HEK293 (cell line): ENCODE measurements at regions not wholly inside any gene's neighbourhood (a gene's known extent, or its start where the extent isn't known, plus 50 kb on each side); places are given as distances from the start of the nearest gene placed in this dataset.

Experiments used
- CTCF ChIA-PET: fragments of 350-600 bp; formaldehyde crosslinking; extraction: SDS; loops from one replicate; lab custom pipeline; 2021; ENCODE audit warnings: antibody characterized with exemption; lab: Yijun Ruan, JAX
- POLR2A ChIA-PET: fragments of 300-600 bp; formaldehyde crosslinking; extraction: SDS; loops from one replicate; lab custom pipeline; 2020; ENCODE audit warnings: antibody characterized with exemption, inconsistent platforms; lab: Yijun Ruan, JAX
- H3K27ac ChIP-seq: fragments of 200-500 bp; sonication (Bioruptor generic); 2 replicates; pipeline ENCODE4 v1.5.1; 2014; ENCODE audit warnings: low read depth, low read length, control low read depth, inconsistent platforms; ENCODE audit errors: extremely low read depth
- H3K36me3 ChIP-seq, 2 experiments: fragments of 200-500 bp in 1 of 2; sonication (Bioruptor generic) in 1 of 2; 1 replicate in 1 of 2; 2 replicates in 1 of 2; pipeline ENCODE4 v1.5.1; 2014 to 2017; ENCODE audit warnings: inconsistent platforms in 2 of 2, low read length in 2 of 2; ENCODE audit not compliant: control insufficient read depth in 2 of 2, insufficient read depth in 1 of 2
- H3K4me1 ChIP-seq: fragments of 200-500 bp; sonication (Bioruptor generic); 2 replicates; pipeline ENCODE4 v1.5.1; 2014; ENCODE audit warnings: mild to moderate bottlenecking, low read length, inconsistent platforms; ENCODE audit not compliant: control insufficient read depth, insufficient read depth
- H3K4me3 ChIP-seq: 2 replicates; pipeline ENCODE4 v1.5.1; 2011; ENCODE audit warnings: low read depth, mild to moderate bottlenecking, control low read depth, low read length, moderate library complexity
- H3K9me3 ChIP-seq: fragments of 200-500 bp; sonication (Bioruptor generic); 2 replicates; pipeline ENCODE4 v1.5.1; 2014; ENCODE audit warnings: low read depth, low read length, inconsistent platforms; ENCODE audit not compliant: control insufficient read depth, insufficient read depth
- BCL11B ChIP-seq: fragments of 450-650 bp; formaldehyde crosslinking; IDR thresholded peaks from 2 replicates; pipeline ENCODE4 v1.5.1; 2016; ENCODE audit warnings: low read depth, missing biosample characterization, missing genetic modification characterization
- KLF16 ChIP-seq: fragments of 450-650 bp; formaldehyde crosslinking; IDR thresholded peaks from 2 replicates; pipeline ENCODE4 v1.5.1; 2017; ENCODE audit warnings: missing biosample characterization, missing genetic modification characterization
- OSR2 ChIP-seq: fragments of 450-650 bp; formaldehyde crosslinking; IDR thresholded peaks from 2 replicates; pipeline ENCODE4 v1.5.1; 2016; ENCODE audit warnings: missing biosample characterization, missing genetic modification characterization
- PRDM2 ChIP-seq: fragments of 450-650 bp; formaldehyde crosslinking; IDR thresholded peaks from 2 replicates; pipeline ENCODE4 v1.5.1; 2016; ENCODE audit warnings: missing biosample characterization, missing genetic modification characterization, borderline replicate concordance
- SCRT1 ChIP-seq: fragments of 450-650 bp; formaldehyde crosslinking; IDR thresholded peaks from 2 replicates; pipeline ENCODE4 v1.5.1; 2016; ENCODE audit warnings: missing biosample characterization, missing genetic modification characterization, borderline replicate concordance
- ZBTB6 ChIP-seq: fragments of 450-650 bp; formaldehyde crosslinking; IDR thresholded peaks from 2 replicates; pipeline ENCODE4 v1.5.1; 2017; ENCODE audit warnings: missing biosample characterization, missing genetic modification characterization
- ZBTB8A ChIP-seq: fragments of 450-650 bp; formaldehyde crosslinking; IDR thresholded peaks from 2 replicates; pipeline ENCODE4 v1.5.1; 2016; ENCODE audit warnings: missing biosample characterization, missing genetic modification characterization
- ZFP37 ChIP-seq: fragments of 450-650 bp; formaldehyde crosslinking; IDR thresholded peaks from 2 replicates; pipeline ENCODE4 v1.5.1; 2016; ENCODE audit warnings: missing biosample characterization, missing genetic modification characterization
- ZIC2 ChIP-seq: fragments of 450-650 bp; formaldehyde crosslinking; IDR thresholded peaks from 2 replicates; pipeline ENCODE4 v1.5.1; 2016; ENCODE audit warnings: missing biosample characterization, missing genetic modification characterization
- ZNF175 ChIP-seq: fragments of 450-650 bp; formaldehyde crosslinking; IDR thresholded peaks from 2 replicates; pipeline ENCODE4 v1.5.1; 2016; ENCODE audit warnings: missing biosample characterization, missing genetic modification characterization
- ZNF248 ChIP-seq: fragments of 450-650 bp; formaldehyde crosslinking; IDR thresholded peaks from 2 replicates; pipeline ENCODE4 v1.5.1; 2017; ENCODE audit warnings: missing biosample characterization, missing genetic modification characterization
- ZNF274 ChIP-seq, 2 experiments: fragments of 200-500 bp in 1 of 2; fragments of 450-650 bp in 1 of 2; sonication (Bioruptor generic) in 1 of 2; formaldehyde crosslinking in 1 of 2; IDR thresholded peaks; 2 replicates each; pipeline versions ENCODE4 v1.5.1 to v1.6.1; 2014 to 2016; ENCODE audit warnings: borderline replicate concordance in 1 of 2, inconsistent platforms in 1 of 2, low read length in 1 of 2, missing biosample characterization in 1 of 2, missing genetic modification characterization in 1 of 2
- ZNF354C ChIP-seq: fragments of 450-650 bp; formaldehyde crosslinking; IDR thresholded peaks from 2 replicates; pipeline ENCODE4 v1.5.1; 2016; ENCODE audit warnings: missing biosample characterization, missing genetic modification characterization, low read depth, borderline replicate concordance
- ZNF366 ChIP-seq: fragments of 450-650 bp; formaldehyde crosslinking; conservative IDR thresholded peaks from 2 replicates; pipeline ENCODE4 v1.5.1; 2016; ENCODE audit warnings: missing biosample characterization, missing genetic modification characterization
- ZNF473 ChIP-seq: fragments of 450-650 bp; formaldehyde crosslinking; IDR thresholded peaks from 2 replicates; pipeline ENCODE4 v1.5.1; 2017; ENCODE audit warnings: missing biosample characterization, missing genetic modification characterization
- ZNF510 ChIP-seq: fragments of 450-650 bp; formaldehyde crosslinking; IDR thresholded peaks from 2 replicates; pipeline ENCODE4 v1.5.1; 2018; ENCODE audit warnings: mild to moderate bottlenecking, missing genetic modification characterization, missing biosample characterization; ENCODE audit not compliant: insufficient replicate concordance
- ZNF521 ChIP-seq: fragments of 450-650 bp; formaldehyde crosslinking; IDR thresholded peaks from 2 replicates; pipeline ENCODE4 v1.5.1; 2017; ENCODE audit warnings: missing biosample characterization, mild to moderate bottlenecking, missing genetic modification characterization
- ZNF558 ChIP-seq: fragments of 450-650 bp; formaldehyde crosslinking; IDR thresholded peaks from 2 replicates; pipeline ENCODE4 v1.5.1; 2016; ENCODE audit warnings: missing biosample characterization, missing genetic modification characterization
- ZNF561 ChIP-seq: fragments of 450-650 bp; IDR thresholded peaks from 2 replicates; pipeline ENCODE4 v1.5.1; 2018; ENCODE audit warnings: missing biosample characterization, missing genetic modification characterization, borderline replicate concordance
- ZNF580 ChIP-seq: fragments of 450-650 bp; formaldehyde crosslinking; IDR thresholded peaks from 2 replicates; pipeline ENCODE4 v1.5.1; 2016; ENCODE audit warnings: missing biosample characterization, missing genetic modification characterization
- ZNF585B ChIP-seq: fragments of 450-650 bp; formaldehyde crosslinking; IDR thresholded peaks from 2 replicates; pipeline ENCODE4 v1.5.1; 2016; ENCODE audit warnings: missing biosample characterization, missing genetic modification characterization
- ZNF658 ChIP-seq: fragments of 450-650 bp; formaldehyde crosslinking; IDR thresholded peaks from 2 replicates; pipeline ENCODE4; 2016; ENCODE audit warnings: missing biosample characterization, missing genetic modification characterization
- ZNF768 ChIP-seq: fragments of 450-650 bp; formaldehyde crosslinking; IDR thresholded peaks from 2 replicates; pipeline ENCODE4 v1.5.1; 2018; ENCODE audit warnings: missing biosample characterization, mild to moderate bottlenecking, missing genetic modification characterization
- ZNF843 ChIP-seq: fragments of 450-650 bp; formaldehyde crosslinking; IDR thresholded peaks from 2 replicates; pipeline ENCODE4 v1.5.1; 2016; ENCODE audit warnings: missing biosample characterization, missing genetic modification characterization
- TF ChIP-seq, protein P1 (sequence below): IDR thresholded peaks from 2 replicates; pipeline ENCODE4 v1.6.1; 2011; ENCODE audit warnings: mild to moderate bottlenecking, low read depth, low read length, borderline replicate concordance

- no peak overlapping the region for H3K4me3 ChIP-seq
- H3K27ac ChIP-seq = no peak overlapping the region
- H3K4me1 ChIP-seq = no peaks in the 10 kb centered on the region
- H3K36me3 ChIP-seq = no peaks in the 10 kb centered on the region
- ChIA-PET CTCF (no interaction called here), POLR2A (no interaction called here)
- H3K9me3 ChIP-seq = no peaks in the 10 kb centered on the region
- TF ChIP-seq ZNF580 (tag by site-specific recombination) (no peak), ZNF521 (tag by site-specific recombination) (no peak), ZNF558 (tag by site-specific recombination) (no peak), ZNF585B (no peak), ZNF561 (tag by site-specific recombination) (no peak), ZNF473 (no peak), ZNF248 (tag by site-specific recombination) (no peak), BCL11B (tag by site-specific recombination) (no peak), ZBTB6 (tag by site-specific recombination) (no peak), ZNF175 (tag by site-specific recombination) (no peak), ZNF658 (tag by site-specific recombination) (no peak), ZNF354C (tag by site-specific recombination) (no peak), ZFP37 (no peak), ZNF366 (no peak), ZNF510 (no peak)
- TF ChIP-seq, all 188 proteins: peak for 0
These were observed 302.9 kb upstream of the SFSWAP start for GRCh38 chr12:131408036-131408365.

GRCh38 chr12:131408484-131408883 lies 302.4 kb upstream of the SFSWAP start:
- CTCF ChIA-PET = no interaction called here
- POLR2A ChIA-PET = no interaction called here
- Histone ChIP-seq H3K4me1 (no peaks in the 10 kb centered on the region), H3K27ac (no peak overlapping the region), H3K36me3 (no peaks in the 10 kb centered on the region), H3K9me3 (no peaks in the 10 kb centered on the region)
- TF ChIP-seq OSR2 (tag by site-specific recombination) = no peak
- TF ChIP-seq ZIC2 (tag by site-specific recombination) = peak; percentile 84
- TF ChIP-seq, all 188 proteins: peak for 1
- H3K4me3 ChIP-seq = no peak overlapping the region

DNA sequence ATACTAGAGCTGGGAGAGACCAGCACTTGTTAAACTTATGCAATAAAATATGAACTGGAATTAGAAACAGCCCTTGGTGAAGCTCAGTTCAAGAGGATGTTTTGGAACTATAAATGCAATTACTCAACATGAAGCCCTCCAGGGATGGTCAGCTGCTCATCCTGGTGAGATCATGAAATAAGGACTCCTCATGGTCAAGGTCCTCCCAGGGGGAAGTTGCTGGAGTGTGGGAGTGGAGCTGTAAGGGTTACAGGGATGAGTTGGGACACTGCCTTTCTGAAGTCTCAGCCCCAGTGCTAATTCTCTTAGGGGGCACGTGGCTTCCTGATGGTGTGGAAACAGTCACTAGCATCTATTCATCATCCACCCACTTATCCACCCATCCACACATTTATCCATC lies 301.7 kb upstream of the SFSWAP start:
- H3K4me1 ChIP-seq = no peaks in the 10 kb centered on the region
- TF ChIP-seq SCRT1 (tag by site-specific recombination) (no peak), ZNF274 (IDR thresholded peaks at IDR 0.05; ENCODE audit: low read length) (no peak), ZNF274 (tag by site-specific recombination; IDR thresholded peaks at IDR 0.05; ENCODE audit: borderline replicate concordance) (no peak), ZNF768 (no peak), KLF16 (tag by site-specific recombination) (no peak), ZBTB8A (tag by site-specific recombination) (no peak), ZNF843 (tag by site-specific recombination) (no peak), PRDM2 (tag by site-specific recombination) (no peak)
- TF ChIP-seq, protein P1, sequence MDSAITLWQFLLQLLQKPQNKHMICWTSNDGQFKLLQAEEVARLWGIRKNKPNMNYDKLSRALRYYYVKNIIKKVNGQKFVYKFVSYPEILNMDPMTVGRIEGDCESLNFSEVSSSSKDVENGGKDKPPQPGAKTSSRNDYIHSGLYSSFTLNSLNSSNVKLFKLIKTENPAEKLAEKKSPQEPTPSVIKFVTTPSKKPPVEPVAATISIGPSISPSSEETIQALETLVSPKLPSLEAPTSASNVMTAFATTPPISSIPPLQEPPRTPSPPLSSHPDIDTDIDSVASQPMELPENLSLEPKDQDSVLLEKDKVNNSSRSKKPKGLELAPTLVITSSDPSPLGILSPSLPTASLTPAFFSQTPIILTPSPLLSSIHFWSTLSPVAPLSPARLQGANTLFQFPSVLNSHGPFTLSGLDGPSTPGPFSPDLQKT = no peak
- ChIA-PET CTCF (no interaction called here), POLR2A (no interaction called here)
- no peaks in the 10 kb centered on the region for H3K36me3 ChIP-seq
- no peaks in the 10 kb centered on the region for H3K9me3 ChIP-seq
- H3K4me3 ChIP-seq = no peak overlapping the region
- H3K27ac ChIP-seq = no peak overlapping the region
